ENCODE measurements at regions not wholly inside any gene's neighbourhood (a gene's known extent, or its start where the extent isn't known, plus 50 kb on each side); places are given as distances from the start of the nearest gene placed in this dataset.

DNA sequence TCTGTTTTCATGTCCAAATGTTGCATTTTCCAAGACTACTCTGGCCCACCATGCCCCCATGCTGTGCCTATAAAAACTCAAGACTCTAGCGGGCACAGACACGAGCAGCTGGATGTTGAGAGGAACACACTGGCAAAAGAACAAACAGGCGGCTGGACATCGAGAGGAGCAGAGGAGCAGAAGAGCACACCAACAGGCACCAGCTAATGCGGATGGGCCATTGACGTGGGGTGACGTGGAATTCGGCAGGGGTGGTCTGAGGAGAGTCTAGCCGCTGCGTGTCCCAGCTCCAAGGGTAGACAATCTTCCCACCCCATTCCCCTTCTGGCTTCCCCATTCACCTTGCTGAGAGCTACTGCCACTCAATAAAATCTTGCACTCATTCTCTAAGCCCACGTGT lies 54.4 kb upstream of the SMIM30 start:
- Histone ChIP-seq H3K27ac (ENCODE audit: low read depth, low read length, poor library complexity, severe bottlenecking) (no peak overlapping the region), H3K36me3 (ENCODE audit: insufficient read depth, low read length) (no peaks in the 10 kb centered on the region), H3K79me2 (ENCODE audit: insufficient read depth, low read depth, low read length) (no peaks in the 10 kb centered on the region), H3K4me2 (ENCODE audit: low read length) (no peak overlapping the region), H3K4me1 (ENCODE audit: insufficient read depth, low read length, poor library complexity, severe bottlenecking) (no peaks in the 10 kb centered on the region), H3K4me3 (ENCODE audit: low read depth, low read length, poor library complexity, severe bottlenecking) (no peak overlapping the region), H4K20me1 (ENCODE audit: insufficient read depth, low read length) (no peaks in the 10 kb centered on the region), H3K9me2 (ENCODE audit: insufficient read depth, low read length) (no peaks in the 10 kb centered on the region), H2AFZ (ENCODE audit: low read length) (no peak overlapping the region), H3K9me3 (ENCODE audit: low read length) (no peaks in the 10 kb centered on the region)
- intact Hi-C loops (cut with micrococcal nuclease; ENCODE audit: unreplicated experiment): no loop called here
- POLR2A ChIA-PET: interaction anchor here (1.2 to 1.3 kb wide), 3 partner anchors 13 to 15 kb away, joined by 3 to 5 read pairs (median 3); no protein-coding TSS in a partner anchor
- DNase-seq (ENCODE audit: low spot score): no peak
- no TSS peak for BruUV-seq (replicated peaks)
- TF ChIP-seq CTCF (conservative IDR thresholded peaks at IDR 0.05; ENCODE audit: low read length): no peak
- no peak for TF ChIP-seq EZH2phosphoT487 (IDR thresholded peaks at IDR 0.05; ENCODE audit: borderline replicate concordance, low read depth, low read length)
- CTCF ChIA-PET (ENCODE audit: unreplicated experiment): no interaction called here

GRCh38 chr7:113170591-113170990 lies 52.2 kb upstream of the SMIM30 start:
- POLR2A ChIA-PET: no interaction called here
- no peaks in the 10 kb centered on the region for H3K4me1 ChIP-seq (ENCODE audit: insufficient read depth, low read length, poor library complexity, severe bottlenecking)
- TF ChIP-seq CTCF (conservative IDR thresholded peaks at IDR 0.05; ENCODE audit: low read length) (no peak), EZH2phosphoT487 (IDR thresholded peaks at IDR 0.05; ENCODE audit: borderline replicate concordance, low read depth, low read length) (no peak)
- H2AFZ ChIP-seq (ENCODE audit: low read length): no peak overlapping the region
- no peak overlapping the region for H3K4me3 ChIP-seq (ENCODE audit: low read depth, low read length, poor library complexity, severe bottlenecking)
- no peaks in the 10 kb centered on the region for H3K79me2 ChIP-seq (ENCODE audit: insufficient read depth, low read depth, low read length)
- no peaks in the 10 kb centered on the region for H3K36me3 ChIP-seq (ENCODE audit: insufficient read depth, low read length)
- no peaks in the 10 kb centered on the region for H3K9me3 ChIP-seq (ENCODE audit: low read length)
- DNase-seq (ENCODE audit: low spot score): no peak
- intact Hi-C loops (cut with micrococcal nuclease; ENCODE audit: unreplicated experiment): no loop called here
- CTCF ChIA-PET (ENCODE audit: unreplicated experiment): no interaction called here
- no peaks in the 10 kb centered on the region for H4K20me1 ChIP-seq (ENCODE audit: insufficient read depth, low read length)
- no peak overlapping the region for H3K4me2 ChIP-seq (ENCODE audit: low read length)
- H3K9me2 ChIP-seq (ENCODE audit: insufficient read depth, low read length): no peaks in the 10 kb centered on the region
- BruUV-seq (replicated peaks): no TSS peak
- H3K27ac ChIP-seq (ENCODE audit: low read depth, low read length, poor library complexity, severe bottlenecking): no peak overlapping the region

All from OCI-LY7 (cell line).